GM18517 (cell line): ENCODE measurements at regions not wholly inside any gene's neighbourhood (a gene's known extent, or its start where the extent isn't known, plus 50 kb on each side); places are given as distances from the start of the nearest gene placed in this dataset.

ENCODE experiments used
- ATAC-seq: cut with Tn5 transposase; IDR thresholded peaks from one replicate; pipeline ENCODE4 v1.9.1; 2021; ENCODE audit warnings: mild to moderate bottlenecking, moderate library complexity; ENCODE audit not compliant: unreplicated experiment

DNA sequence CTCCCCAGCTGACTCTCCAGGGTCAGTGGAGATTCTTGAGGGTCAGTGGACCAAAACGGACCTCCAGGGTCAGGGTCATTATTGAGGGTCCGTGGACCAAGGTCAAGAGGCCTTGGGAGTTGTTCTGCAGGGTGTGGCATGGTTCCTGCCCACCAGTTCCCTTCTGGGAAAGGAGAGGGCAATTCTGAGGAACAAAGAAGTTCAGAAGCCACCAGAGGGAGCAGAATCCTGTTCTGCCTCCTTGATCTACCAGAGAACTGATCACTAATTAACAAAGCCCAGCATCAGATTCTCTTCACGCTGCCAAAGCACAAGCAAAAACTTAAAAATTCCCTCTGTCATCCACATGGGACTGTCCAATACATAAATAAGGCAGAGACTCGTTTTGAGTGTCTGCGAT lies 263.4 kb downstream of the DHX35 start:
- ATAC-seq: no peak

DNA sequence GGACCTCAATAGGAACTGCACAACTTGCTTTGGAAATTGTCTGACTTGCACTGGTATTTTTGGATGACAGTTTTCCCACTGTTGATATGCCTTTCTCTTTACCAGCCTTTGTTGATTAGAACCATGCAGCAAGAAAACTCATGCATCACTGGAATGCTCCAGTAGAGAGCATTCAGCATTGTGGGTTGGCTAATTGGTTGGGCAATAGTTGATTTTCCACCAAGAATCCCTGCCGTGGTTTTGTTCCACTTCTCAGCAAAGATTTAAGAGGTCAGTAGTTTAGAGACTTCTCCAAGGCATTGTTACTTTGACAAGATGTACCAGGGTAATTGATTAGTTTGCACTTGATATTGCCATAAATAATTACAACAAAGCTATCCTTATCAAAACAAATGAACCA lies 260.0 kb downstream of the DHX35 start:
- no peak for ATAC-seq

GRCh38 chr20:39216195-39216594 lies 254.1 kb downstream of the DHX35 start:
- ATAC-seq: no peak

- ATAC-seq: no peak
Measured at GRCh38 chr20:39214828-39215227, 252.7 kb downstream of the DHX35 start.

DNA sequence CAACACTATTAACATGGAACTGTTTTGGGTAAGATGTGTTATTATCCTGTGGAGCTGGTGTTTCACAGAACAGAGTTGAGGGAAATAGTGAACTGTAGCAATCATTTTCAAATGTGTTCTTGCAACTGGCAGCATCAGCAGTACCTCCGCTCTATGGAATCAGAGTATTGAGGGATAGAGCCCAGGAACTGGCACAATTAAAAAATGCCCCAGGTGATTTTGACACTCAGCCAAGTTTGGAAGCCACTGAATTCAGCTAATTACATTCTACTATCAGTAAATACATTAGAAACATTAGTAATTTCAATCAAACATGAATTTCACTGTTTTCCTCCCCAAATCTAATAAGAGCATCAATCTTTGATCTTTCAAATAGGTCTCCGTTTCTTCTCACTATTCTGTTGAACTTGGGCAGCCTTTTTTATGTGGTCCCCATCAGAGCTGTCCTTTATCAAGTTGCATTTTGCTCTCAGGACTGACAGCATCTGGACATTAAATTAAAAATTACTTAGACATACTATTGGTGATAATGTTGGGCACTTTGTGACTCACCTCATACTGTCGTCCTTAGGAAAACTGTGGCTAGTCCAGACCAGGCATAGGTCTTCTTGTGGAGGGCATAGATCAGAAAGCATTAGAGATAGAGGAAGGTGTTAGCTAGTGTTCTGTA lies 251.5 kb downstream of the DHX35 start:
- ATAC-seq: no peak

- ATAC-seq: no peak
Measured at GRCh38 chr20:39211060-39211748, 249.1 kb downstream of the DHX35 start.

DNA sequence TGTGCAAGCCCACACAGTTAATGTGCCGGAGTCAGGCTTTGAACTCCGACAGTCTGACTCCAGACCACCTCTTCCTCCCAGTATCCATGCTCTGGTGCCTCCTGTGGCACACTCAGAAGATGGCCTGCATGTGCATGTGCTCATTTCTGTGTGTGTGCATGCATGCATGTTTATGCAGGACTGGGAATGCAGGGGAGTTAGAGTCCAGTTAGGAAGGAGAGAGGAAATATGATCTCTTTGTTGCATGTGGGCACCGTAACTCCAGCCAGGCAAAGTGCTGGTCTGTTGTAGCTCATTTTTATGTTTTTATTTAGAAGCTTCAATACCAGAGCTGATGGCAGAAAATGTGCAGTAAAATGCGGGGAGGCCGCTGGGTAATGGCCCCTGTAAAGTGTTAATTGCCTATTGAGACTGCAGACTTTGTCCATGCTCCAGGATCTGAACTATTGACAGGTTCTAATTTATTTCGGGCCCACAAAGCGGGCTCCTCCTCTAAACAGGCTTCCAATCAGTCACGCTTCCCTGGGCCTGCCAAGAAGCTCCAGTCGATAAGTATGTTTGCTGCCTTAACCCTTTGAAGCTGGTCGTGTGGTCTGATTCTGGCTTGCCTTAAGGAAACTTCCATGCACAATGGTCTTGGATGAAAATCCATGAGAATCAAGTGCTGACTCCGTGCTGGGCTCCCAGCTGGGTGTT lies 248.3 kb downstream of the DHX35 start:
- ATAC-seq: no peak

DNA sequence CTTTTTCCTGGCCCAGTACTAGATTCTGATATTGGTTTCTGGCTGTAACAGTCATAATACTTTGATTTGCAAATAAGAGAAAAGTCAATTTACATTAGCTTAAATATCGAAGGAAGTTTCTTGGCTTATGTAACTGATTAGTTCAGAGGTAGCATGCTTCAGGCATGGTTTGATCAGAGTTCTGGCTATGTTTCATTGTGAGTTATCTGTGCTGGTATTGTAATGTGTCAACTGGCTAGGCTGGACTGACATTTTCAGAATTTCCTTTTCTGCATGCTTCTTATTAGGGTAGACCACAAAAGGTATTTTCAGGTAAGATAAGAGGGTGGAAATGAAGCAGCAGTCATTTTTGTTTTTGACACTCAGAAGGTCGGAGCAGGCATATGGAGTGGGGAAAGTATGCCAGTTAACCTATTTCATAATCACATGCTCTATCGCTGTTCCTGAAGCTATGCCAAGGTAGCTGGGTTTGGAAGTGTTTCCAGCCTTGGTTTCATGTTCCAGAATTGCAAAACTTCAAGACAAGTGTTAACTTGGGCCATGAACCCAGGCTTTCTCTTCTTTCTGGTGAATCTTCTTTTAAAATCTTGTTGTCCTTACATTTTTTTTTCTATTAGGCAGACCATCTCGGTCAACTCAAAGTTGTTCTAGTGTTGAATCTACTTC lies 244.9 kb downstream of the DHX35 start:
- ATAC-seq: no peak

GRCh38 chr20:39195582-39196021 lies 233.5 kb downstream of the DHX35 start:
- no peak for ATAC-seq

- ATAC-seq: no peak
Measured at GRCh38 chr20:39190666-39191570, 228.8 kb downstream of the DHX35 start.

DNA sequence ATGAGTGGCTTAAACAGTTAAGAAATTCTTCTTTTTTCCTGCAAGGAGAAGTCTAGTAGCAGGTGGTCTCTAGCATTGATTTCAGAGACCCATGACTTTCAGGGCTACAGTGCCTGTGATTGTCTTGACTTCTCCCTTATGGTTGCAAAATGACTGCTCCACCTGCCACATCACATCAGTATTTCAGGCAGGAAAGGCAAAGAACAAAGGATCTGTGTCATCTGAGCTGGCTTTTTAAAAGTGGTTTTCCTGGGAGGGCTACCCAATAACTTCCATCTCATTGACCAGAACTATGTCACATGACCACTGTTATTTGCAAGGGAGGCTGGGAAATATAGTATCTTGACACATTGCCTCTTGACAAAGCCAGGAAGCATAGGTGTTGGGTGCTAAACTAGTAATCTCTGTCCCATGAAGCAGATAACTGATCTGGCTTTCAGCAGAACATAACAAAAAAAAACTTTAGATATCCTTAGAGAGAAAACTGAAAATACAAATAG lies 226.2 kb downstream of the DHX35 start:
- no peak for ATAC-seq

DNA sequence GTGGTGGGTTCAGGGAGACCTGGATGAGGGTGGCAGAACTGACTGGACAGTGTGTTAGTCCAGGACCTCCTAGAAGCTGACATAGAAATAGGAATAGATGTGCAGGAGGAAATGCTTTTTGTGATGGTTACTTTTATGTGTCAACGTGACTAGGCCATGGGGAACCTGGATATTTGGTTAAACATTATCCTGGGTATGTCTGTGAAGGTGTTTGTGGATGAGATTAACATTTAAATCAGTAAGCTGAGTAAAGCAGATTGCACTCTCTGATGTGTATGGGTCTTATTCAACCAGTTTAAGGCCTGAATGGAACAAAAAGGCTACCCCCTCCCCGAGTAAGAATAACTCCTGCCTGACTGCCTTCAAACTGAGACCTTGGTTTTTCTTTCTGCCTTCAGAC lies 219.3 kb downstream of the DHX35 start:
- no peak for ATAC-seq

DNA sequence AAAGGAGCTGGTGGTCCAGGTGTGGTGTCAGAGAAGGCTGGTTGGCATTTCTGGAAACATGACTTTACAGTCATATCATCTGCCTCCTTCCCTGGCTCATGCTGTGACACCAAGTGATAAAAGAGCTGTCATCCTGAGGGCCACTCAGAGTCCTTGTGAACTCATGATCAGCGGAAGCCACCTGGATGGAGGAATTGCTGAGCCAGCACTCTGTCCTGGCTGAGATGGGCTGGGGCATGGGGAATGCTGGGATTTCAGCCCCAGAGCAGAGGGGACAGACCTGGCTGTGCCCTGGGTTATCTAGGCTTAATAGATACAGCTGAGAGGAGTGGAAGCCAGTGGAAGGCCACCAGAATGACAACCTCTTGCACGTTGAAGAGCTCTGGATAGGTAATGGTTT lies 214.3 kb downstream of the DHX35 start:
- no peak for ATAC-seq

DNA sequence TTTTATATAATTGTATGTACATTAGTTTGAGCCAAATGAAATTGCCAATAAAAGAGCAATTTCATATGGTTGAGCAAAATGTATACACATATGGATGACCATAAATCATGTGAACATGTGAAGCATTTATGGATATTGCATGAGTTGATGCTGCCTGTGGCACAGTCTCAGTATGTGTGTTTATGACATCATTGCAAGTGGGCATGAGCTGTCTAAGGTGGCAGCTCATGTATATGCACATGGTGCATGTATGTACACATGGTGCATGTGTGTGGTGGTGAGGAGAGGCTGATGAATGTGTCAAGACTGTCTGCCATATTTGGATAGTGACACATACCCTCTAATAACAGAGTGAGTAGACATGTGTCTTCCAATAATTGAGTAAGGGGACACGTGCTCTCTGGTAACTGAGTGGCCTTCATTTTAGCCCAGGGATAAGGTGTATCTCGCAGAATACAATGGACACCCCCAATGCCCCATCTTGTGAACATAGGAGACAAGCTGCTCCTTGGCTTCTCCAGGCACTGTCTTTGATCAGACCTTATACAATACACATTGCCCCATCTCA lies 208.8 kb downstream of the DHX35 start:
- no peak for ATAC-seq

DNA sequence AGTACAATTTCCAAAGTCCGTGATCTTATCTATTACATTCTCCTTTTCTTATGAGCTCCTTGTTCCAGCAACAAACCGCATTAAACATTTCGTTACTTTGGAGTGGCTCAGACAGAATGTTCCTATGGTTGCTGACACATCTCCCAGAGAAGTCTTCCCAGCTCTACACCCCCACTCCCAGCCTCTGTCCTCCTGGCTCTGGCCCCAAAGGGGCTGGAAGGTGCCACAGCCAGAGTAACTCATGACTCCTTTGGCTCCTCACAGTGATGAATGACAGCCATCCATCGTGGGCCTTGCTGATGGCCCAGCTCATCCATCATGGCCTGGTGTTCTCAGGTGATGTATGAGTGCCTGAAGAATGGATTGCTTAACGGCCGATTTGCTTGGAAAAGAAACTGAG lies 203.0 kb downstream of the DHX35 start:
- no peak for ATAC-seq

- no peak for ATAC-seq
Measured at GRCh38 chr20:39164642-39165041, 202.5 kb downstream of the DHX35 start.

DNA sequence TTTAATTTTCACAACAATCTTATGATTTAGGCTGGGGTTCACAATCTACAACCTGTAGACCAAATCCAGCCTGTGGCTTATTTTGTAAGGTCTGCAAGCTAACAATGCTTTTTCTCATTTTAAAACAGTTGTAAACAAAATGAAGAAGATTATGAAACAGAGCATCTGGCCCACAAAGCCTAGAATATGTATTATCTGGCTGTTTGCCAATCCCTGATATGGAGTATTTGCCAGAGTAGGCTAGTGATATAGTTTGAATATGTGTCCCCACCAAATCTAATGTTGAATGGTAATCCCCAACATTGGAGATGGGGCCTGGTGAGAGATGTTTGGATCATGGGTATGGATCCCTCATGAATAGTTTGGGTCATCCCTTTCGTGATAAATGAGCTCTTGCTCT lies 201.8 kb downstream of the DHX35 start:
- no peak for ATAC-seq

DNA sequence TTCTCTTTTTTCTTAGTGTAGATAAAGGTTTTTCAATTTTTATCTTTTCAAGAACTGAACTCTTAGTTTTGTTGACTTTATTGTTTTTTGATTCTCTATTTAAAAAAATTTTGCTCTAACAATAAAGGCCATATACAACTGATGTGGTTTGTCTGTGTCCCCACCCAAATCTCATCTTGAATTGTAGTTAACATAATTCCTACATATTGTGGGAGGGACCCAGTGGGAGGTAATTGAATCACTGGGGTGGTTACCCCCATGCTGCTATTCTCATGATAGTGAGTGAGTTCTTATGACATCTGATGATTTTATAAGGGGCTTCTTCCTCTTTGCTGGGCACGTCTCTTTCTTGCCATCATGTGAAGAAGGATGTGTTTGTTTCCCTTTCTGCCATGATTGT lies 199.8 kb downstream of the DHX35 start:
- ATAC-seq: no peak

DNA sequence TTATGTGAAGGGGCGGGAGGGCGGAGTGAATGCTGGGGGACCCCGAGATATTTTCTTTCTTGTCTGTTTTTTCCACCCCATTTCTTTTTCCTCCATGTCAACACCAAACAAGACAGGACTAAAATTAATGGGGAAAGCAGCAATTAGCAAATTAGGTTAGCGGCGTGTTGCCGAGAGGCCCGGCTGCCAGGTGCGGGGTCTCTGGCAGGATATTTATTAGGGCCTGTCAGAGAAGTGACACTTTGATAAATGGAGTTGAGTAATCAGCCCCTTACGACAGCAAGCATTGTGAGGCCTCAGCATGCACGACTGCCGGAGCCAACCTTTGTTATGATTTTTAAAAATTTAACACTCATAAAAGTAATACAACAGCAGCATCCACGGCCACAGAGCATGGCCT lies 193.8 kb downstream of the DHX35 start:
- no peak for ATAC-seq

- no peak for ATAC-seq
Measured at GRCh38 chr20:39152742-39153141, 190.6 kb downstream of the DHX35 start.
